WI38 (cell line): ENCODE measurements at regions not wholly inside any gene's neighbourhood (a gene's known extent, or its start where the extent isn't known, plus 50 kb on each side); places are given as distances from the start of the nearest gene placed in this dataset.

ENCODE experiments used
- H3K4me3 ChIP-seq: 2 replicates; pipeline ENCODE4 v1.5.1; 2011; ENCODE audit warnings: low read depth, mild to moderate bottlenecking, control low read depth, low read length
- CTCF ChIP-seq: IDR thresholded peaks from 2 replicates; pipeline ENCODE4 v1.5.1; 2012; ENCODE audit warnings: low read depth, mild to moderate bottlenecking, control low read depth, low read length

GRCh38 chr12:45577844-45578399, 151.6 kb upstream of the ARID2 start:
- no peak for TF ChIP-seq CTCF
- H3K4me3 ChIP-seq = no peak overlapping the region

GRCh38 chr12:45580356-45580969, 149.0 kb upstream of the ARID2 start:
- no peak overlapping the region for H3K4me3 ChIP-seq
- TF ChIP-seq CTCF = no peak

DNA sequence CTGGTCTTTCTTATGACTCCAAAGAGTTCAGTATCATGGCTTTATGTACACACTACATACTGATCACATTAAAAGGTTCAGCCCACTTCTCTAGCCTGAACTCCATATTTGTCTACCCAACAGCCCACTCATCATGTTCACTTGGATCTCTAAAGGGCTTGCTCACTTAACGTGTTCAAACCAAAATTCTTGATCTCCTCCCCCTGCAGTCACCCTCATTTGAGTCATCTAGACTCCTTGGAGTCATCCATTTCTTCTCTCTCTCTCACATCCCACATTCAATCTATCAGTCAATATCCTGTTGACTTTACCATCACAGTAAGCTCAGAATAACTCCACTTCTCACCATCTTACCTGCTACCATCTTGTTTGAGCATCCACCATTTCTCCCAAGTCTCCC, 148.4 kb upstream of the ARID2 start:
- H3K4me3 ChIP-seq = no peak overlapping the region
- TF ChIP-seq CTCF = no peak

DNA sequence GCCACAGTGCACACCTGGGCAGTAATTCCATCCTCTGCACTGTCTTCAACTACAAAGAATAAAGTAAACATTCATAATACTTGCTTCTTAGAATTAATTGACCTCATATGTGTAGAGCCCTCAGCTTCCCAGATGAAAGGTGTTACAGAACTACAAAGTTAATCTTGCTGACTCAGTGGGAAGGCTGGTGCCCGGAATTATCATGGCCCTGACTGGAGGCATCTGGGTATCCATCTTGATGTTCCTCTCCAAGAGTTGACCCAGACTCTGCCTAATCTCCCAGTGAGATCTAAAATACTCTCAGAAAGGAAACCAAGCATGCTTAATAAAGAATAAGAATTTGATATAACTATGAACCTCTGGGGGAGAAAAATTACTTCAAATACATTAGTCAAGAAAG, 147.0 kb upstream of the ARID2 start:
- no peak for TF ChIP-seq CTCF

DNA sequence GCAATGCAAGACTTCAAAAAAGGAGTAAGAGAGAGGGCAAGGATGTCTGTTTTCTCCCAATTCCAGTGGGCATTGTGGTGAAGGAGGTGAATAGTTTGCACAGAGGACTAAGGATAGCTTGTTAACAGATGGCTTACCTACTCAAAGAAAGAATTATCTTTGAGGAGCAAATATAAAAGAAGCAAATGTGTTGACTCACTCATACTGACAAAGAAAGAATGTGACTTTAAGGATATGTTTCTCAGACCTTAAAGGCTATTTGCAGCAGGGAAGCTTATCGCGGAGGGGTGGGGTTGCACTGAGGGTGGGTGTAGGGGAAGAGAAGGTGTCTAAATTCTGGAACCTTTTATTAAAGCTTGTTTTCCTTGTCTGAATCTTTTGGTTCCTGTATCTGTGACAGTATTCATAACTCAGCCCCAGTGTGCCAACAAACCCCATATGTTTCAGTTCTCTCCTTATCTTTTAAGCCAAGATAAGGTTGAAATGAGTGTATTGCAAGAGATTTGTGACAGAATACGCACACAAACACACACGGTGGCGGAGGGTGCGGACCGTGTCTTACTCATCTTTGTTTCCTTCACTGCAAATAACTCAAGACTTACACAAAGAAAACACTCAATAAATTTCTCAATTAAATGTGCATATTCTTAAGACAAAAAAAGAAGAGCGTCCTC, 146.4 kb upstream of the ARID2 start:
- no peak overlapping the region for H3K4me3 ChIP-seq
- no peak for TF ChIP-seq CTCF

More for the DNA sequence above, 147.0 kb upstream of the ARID2 start:
- no peak overlapping the region for H3K4me3 ChIP-seq

DNA sequence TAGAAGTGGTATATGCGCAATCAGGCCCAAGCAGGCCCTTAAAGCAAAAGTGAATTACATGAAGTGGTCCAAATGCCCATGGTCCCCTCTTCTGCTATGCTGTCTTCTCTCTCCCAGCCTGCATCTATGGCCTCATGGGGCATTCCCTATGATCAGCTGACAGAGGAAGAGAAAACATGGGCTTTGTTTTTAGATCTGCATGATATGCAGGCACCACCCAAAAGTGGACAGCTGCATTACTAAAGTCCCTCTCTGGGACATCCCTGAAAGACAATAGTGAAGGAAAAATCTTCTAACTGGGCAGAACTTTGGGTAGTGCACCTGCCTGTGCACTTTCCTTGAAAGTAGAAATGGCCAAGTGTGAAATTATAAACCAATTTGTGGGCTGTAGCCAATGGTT, 145.2 kb upstream of the ARID2 start:
- no peak overlapping the region for H3K4me3 ChIP-seq
- TF ChIP-seq CTCF = no peak

DNA sequence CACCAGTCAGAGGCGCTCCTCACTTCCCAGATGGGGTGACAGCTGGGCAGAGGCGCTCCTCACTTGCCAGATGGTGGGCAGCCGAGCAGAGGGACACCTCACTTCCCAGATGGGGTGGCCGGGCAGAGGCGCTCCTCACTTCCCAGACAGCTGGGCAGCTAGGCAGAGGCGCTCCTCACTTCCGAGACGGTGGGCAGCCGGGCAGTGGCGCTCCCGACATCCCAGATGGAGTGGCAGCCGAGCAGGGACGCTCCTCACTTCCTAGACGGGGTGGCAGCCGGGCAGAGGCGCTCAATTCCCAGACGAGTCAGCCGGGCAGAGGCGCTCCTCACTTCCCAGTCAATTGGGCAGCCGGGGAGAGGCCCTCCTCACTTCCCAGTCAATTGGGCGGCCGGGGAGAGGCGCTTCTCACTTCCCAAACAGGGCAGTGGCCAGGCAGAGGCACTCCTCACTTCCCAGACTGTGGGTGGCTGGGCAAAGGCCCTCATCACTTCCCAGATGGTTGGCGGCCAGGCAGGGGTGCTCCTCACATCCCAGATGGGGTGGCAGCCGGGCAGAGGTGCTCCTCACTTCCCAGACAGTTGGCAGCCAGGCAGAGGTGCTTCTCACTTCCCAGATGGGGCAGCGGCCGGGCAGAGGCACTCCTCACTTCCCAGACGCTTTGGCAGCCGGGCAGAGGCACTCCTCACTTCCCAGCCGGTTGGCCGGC, 143.8 kb upstream of the ARID2 start:
- no peak for TF ChIP-seq CTCF
- H3K4me3 ChIP-seq = no peak overlapping the region
